ENCODE measurements at regions not wholly inside any gene's neighbourhood (a gene's known extent, or its start where the extent isn't known, plus 50 kb on each side); places are given as distances from the start of the nearest gene placed in this dataset.

DNA sequence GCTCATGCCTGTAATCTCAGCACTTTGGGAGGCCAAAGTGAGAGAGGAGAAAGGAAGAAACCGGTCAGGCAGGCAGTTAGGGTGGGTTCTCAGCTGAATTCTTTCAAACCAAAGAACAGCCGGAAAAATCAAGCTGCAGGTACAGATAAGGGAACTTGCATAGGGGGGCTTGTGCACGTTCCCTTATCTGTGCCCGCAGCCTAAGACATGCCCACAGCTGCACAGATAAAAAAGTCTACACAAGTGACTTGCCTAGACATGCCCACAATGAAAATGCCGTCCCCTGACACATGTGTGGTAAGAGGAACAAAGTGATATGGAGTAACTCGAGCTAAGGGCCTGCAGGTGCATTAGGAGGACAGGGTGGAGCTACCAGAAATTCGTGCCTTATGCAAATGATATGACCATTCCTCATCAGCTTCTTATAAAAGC lies 175.8 kb upstream of the SALL4 start:
- CTCF ChIA-PET: no interaction called here

DNA sequence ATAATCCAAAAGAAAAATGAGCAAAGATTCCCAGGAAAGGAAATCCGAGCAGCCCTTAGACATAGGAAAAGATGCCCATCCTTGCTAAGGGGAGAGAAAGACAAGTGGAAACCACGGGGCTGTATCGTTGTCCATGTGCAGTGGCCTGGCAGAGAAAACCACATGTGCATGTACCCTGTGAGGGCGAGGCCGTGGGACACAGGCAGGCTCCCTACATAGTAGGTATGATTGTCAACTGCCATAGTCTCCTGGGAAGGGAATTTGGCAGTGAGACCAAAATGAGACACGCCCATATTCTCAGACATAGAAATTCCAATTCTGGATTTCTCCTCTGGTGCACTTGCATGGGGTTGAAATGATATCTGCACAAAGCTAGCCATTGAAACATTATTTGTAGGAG lies 169.7 kb upstream of the SALL4 start:
- intact Hi-C loops (cut with micrococcal nuclease; ENCODE audit: unreplicated experiment): no loop called here
- POLR2A ChIA-PET: no interaction called here

More for the DNA sequence above, 175.8 kb upstream of the SALL4 start:
- intact Hi-C loops (cut with micrococcal nuclease; ENCODE audit: unreplicated experiment): no loop called here
- POLR2A ChIA-PET: no interaction called here
- Histone ChIP-seq H3K36me3 (ENCODE audit: control insufficient read depth, insufficient read depth, low read length) (no peaks in the 10 kb centered on the region), H3K9me3 (ENCODE audit: control insufficient read depth, insufficient read depth, low read depth, low read length) (no peaks in the 10 kb centered on the region; the same call in 1 of the 2 replicates), H3K4me1 (ENCODE audit: control insufficient read depth, insufficient read depth, low read length) (no peaks in the 10 kb centered on the region), H3K27ac (ENCODE audit: low read length) (no peak overlapping the region), H3K4me3 (ENCODE audit: low read depth in 2 of 2, low read length in 2 of 2) (no peak overlapping the region), H3K27me3 (ENCODE audit: control insufficient read depth, insufficient read depth, low read length) (no peaks in the 10 kb centered on the region)
- no TSS peak for BruUV-seq (replicated peaks)
- in situ Hi-C loops (cut with HindIII; ENCODE audit: low pct_unique_long_range_greater_than_20kb, low sequenced_read_pairs): no loop called here
- TF ChIP-seq, protein P1, sequence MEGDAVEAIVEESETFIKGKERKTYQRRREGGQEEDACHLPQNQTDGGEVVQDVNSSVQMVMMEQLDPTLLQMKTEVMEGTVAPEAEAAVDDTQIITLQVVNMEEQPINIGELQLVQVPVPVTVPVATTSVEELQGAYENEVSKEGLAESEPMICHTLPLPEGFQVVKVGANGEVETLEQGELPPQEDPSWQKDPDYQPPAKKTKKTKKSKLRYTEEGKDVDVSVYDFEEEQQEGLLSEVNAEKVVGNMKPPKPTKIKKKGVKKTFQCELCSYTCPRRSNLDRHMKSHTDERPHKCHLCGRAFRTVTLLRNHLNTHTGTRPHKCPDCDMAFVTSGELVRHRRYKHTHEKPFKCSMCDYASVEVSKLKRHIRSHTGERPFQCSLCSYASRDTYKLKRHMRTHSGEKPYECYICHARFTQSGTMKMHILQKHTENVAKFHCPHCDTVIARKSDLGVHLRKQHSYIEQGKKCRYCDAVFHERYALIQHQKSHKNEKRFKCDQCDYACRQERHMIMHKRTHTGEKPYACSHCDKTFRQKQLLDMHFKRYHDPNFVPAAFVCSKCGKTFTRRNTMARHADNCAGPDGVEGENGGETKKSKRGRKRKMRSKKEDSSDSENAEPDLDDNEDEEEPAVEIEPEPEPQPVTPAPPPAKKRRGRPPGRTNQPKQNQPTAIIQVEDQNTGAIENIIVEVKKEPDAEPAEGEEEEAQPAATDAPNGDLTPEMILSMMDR (IDR thresholded peaks at IDR 0.05): no peak
- no peak for TF ChIP-seq TCF7L2 (IDR thresholded peaks at IDR 0.05; ENCODE audit: low read depth, low read length)
- no peak for TF ChIP-seq POLR2AphosphoS5 (IDR thresholded peaks at IDR 0.05; ENCODE audit: low read depth, low read length)
- no peak for TF ChIP-seq SIN3A (IDR thresholded peaks at IDR 0.05; ENCODE audit: borderline replicate concordance, insufficient read depth, low read depth, low read length)
- TF ChIP-seq, protein P2, sequence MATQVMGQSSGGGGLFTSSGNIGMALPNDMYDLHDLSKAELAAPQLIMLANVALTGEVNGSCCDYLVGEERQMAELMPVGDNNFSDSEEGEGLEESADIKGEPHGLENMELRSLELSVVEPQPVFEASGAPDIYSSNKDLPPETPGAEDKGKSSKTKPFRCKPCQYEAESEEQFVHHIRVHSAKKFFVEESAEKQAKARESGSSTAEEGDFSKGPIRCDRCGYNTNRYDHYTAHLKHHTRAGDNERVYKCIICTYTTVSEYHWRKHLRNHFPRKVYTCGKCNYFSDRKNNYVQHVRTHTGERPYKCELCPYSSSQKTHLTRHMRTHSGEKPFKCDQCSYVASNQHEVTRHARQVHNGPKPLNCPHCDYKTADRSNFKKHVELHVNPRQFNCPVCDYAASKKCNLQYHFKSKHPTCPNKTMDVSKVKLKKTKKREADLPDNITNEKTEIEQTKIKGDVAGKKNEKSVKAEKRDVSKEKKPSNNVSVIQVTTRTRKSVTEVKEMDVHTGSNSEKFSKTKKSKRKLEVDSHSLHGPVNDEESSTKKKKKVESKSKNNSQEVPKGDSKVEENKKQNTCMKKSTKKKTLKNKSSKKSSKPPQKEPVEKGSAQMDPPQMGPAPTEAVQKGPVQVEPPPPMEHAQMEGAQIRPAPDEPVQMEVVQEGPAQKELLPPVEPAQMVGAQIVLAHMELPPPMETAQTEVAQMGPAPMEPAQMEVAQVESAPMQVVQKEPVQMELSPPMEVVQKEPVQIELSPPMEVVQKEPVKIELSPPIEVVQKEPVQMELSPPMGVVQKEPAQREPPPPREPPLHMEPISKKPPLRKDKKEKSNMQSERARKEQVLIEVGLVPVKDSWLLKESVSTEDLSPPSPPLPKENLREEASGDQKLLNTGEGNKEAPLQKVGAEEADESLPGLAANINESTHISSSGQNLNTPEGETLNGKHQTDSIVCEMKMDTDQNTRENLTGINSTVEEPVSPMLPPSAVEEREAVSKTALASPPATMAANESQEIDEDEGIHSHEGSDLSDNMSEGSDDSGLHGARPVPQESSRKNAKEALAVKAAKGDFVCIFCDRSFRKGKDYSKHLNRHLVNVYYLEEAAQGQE (IDR thresholded peaks at IDR 0.05; ENCODE audit: insufficient read depth in 1 of 2, low read depth in 2 of 2, low read length in 1 of 2): no peak
- ATAC-seq (no peak), DNase-seq (ENCODE audit: low read depth, low spot score) (no peak)

More for the DNA sequence above, 169.7 kb upstream of the SALL4 start:
- Histone ChIP-seq H3K27ac (ENCODE audit: low read length) (no peak overlapping the region), H3K4me3 (ENCODE audit: low read depth in 2 of 2, low read length in 2 of 2) (no peak overlapping the region), H3K4me1 (ENCODE audit: control insufficient read depth, insufficient read depth, low read length) (no peaks in the 10 kb centered on the region), H3K36me3 (ENCODE audit: control insufficient read depth, insufficient read depth, low read length) (no peaks in the 10 kb centered on the region), H3K27me3 (ENCODE audit: control insufficient read depth, insufficient read depth, low read length) (no peaks in the 10 kb centered on the region), H3K9me3 (ENCODE audit: control insufficient read depth, insufficient read depth, low read depth, low read length) (no peaks in the 10 kb centered on the region)
- in situ Hi-C loops (cut with HindIII; ENCODE audit: low pct_unique_long_range_greater_than_20kb, low sequenced_read_pairs): no loop called here
- no peak for DNase-seq (ENCODE audit: low read depth, low spot score)
- no TSS peak for BruUV-seq (replicated peaks)
- TF ChIP-seq TCF7L2 (IDR thresholded peaks at IDR 0.05; ENCODE audit: low read depth, low read length): no peak
- TF ChIP-seq, protein P2 (IDR thresholded peaks at IDR 0.05; ENCODE audit: insufficient read depth in 1 of 2, low read depth in 2 of 2, low read length in 1 of 2): no peak
- TF ChIP-seq POLR2AphosphoS5 (IDR thresholded peaks at IDR 0.05; ENCODE audit: low read depth, low read length): no peak
- TF ChIP-seq, protein P1 (IDR thresholded peaks at IDR 0.05): no peak
- TF ChIP-seq SIN3A (IDR thresholded peaks at IDR 0.05; ENCODE audit: borderline replicate concordance, insufficient read depth, low read depth, low read length): no peak
- CTCF ChIA-PET: no interaction called here
- no peak for ATAC-seq
